ENCODE measurements at regions not wholly inside any gene's neighbourhood (a gene's known extent, or its start where the extent isn't known, plus 50 kb on each side); places are given as distances from the start of the nearest gene placed in this dataset.

DNA sequence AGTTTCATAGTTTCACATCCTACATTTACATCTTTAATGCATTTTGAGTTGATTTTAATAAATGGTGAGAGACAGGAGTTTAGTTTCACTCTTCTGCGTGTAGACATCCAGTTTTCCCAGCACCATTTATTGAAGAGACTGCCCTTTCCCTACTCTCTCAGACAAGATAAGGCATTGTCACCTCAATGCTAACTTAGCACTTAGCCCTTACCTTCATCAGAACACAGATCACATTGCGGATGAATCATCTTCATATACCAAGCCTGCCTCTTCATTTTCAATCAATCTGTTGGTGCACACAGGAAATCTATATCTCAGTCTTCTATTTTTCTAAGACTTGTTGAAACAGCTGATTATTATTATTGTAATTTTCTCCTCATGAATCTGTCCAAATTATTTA is 396.6 kb upstream of the NBEA start:
- ATAC-seq (ENCODE audit: low read depth) (no peak), DNase-seq (ENCODE audit: low spot score in 2 of 2) (no peak)
- no peak overlapping the region for H3K27ac Mint-ChIP-seq
- H3K9me3 Mint-ChIP-seq, result peaks cover 5% of the 10 kb centered on the region
- H3K4me3 Mint-ChIP-seq, result no peak overlapping the region
- H3K4me1 Mint-ChIP-seq, result no peaks in the 10 kb centered on the region
- peaks cover 2% of the 10 kb centered on the region for H3K27me3 Mint-ChIP-seq
- H3K36me3 Mint-ChIP-seq, result no peaks in the 10 kb centered on the region

DNA sequence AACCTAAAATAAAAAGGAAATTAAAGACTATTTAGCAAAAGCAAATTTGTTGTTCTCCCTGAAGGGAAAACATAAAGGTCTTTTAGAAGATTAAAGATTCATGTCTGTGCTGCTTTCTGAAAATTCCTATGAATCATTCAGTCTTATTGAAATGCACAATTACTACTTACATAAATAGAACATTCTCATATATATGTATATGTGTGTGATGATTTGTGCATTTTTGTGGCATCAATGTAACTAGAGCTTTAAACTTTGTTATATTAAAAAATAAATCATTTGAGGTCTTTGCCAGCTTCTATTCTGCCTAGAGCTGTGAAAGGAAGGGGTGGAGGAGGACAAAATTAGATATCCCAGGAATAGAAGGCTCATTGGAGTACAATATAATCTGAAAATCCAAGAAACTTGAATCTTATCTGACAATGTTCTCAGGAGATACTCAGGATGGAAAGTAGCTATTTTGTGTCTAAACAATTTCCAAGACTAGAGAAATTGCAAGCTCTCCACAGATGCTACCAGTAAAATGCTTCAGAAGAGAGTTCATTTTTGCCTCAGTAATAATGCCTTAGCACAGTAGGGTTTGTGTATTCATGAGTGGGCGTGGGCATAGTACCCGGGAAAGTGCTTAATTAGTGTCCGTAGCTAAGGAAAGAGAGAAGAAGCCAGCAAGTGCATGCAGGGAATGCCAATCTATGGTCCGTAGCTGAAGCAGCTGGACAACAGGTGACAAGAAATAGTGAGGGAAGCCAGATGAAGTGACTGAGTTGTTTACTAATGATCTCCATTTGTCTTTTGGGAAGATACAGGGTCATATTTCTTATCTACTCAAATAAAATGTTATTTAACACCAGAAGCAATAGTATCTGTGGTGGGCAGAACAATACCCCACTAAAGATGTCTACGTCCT is 395.5 kb upstream of the NBEA start:
- Mint-ChIP-seq H3K4me3 (no peak overlapping the region), H3K27ac (no peak overlapping the region), H3K27me3 (peaks cover 2% of the 10 kb centered on the region), H3K36me3 (no peaks in the 10 kb centered on the region), H3K4me1 (no peaks in the 10 kb centered on the region), H3K9me3 (peaks cover 5% of the 10 kb centered on the region)
- DNase-seq (ENCODE audit: low spot score in 2 of 2) (no peak), ATAC-seq (ENCODE audit: low read depth) (no peak)

DNA sequence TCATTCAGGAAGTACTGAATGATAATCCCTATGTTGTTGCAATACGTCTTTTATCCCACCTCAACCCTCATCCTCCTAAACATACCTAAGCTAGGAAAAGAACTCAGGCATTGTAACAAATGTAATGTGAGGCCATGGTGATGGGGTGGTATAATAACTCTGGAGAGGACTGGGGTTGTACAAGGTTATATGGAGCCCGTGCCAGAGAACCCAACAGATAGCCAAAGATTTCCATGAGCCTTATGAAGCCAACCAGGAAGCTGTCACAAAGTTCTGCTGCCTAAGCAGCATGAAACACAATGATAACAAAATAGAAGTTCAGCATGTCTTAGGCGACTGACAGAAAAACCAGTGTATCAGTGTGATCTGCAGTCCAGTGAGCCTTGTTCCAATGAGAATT is 394.1 kb upstream of the NBEA start:
- Mint-ChIP-seq H3K4me3 (no peak overlapping the region), H3K9me3 (peaks cover 5% of the 10 kb centered on the region), H3K36me3 (no peaks in the 10 kb centered on the region), H3K4me1 (no peaks in the 10 kb centered on the region), H3K27me3 (peaks cover 2% of the 10 kb centered on the region), H3K27ac (no peak overlapping the region)
- no peak for ATAC-seq (ENCODE audit: low read depth)
- no peak for DNase-seq (ENCODE audit: low spot score in 2 of 2)

DNA sequence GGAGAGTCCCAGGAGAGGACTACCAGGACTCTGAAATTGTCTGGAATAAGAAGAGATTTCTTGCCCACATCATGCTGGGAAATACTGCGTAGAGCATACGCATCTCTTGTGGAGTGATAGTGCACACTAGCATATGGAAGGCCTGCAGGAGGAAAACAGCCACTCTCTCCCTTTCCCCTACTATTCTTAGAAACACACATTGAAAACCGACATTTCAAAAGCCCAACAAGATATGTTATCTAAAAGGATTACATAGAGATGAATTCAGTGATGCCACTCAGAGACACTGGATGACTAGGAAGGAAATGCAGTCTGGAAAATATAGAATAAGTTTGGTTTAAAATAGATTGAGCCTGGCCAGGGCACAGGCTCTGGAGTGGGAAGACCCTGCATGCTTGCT is 388.7 kb upstream of the NBEA start:
- DNase-seq (ENCODE audit: low spot score in 2 of 2), result no peak
- Mint-ChIP-seq H3K4me3 (no peak overlapping the region), H3K27ac (no peak overlapping the region), H3K36me3 (no peaks in the 10 kb centered on the region), H3K4me1 (no peaks in the 10 kb centered on the region), H3K9me3 (peaks cover 3% of the 10 kb centered on the region), H3K27me3 (no peaks in the 10 kb centered on the region)
- no peak for ATAC-seq (ENCODE audit: low read depth)

DNA sequence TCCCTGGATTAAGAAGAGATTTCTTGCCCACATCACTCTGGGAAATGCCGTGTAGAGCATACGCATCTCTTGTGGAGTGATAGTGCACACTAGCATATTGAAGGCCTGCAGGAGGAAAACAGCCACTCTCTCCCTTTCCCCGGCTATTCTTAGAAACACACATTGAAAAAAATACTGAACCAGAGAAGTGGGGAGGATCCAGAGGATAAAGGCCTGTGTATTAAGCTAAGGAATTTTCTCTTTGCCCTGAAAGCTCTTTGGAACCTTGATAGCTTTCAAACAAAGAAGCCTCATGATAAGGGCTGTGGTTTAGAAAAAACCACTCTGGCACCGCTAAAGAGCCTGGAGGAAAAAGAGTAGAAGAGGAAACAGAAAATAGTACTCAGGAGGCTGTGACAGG is 386.1 kb upstream of the NBEA start:
- Mint-ChIP-seq H3K27me3 (no peaks in the 10 kb centered on the region), H3K36me3 (no peaks in the 10 kb centered on the region), H3K9me3 (peaks cover 3% of the 10 kb centered on the region), H3K4me3 (no peak overlapping the region), H3K4me1 (no peaks in the 10 kb centered on the region), H3K27ac (no peak overlapping the region)
- DNase-seq (ENCODE audit: low spot score in 2 of 2) (no peak), ATAC-seq (ENCODE audit: low read depth) (no peak)

DNA sequence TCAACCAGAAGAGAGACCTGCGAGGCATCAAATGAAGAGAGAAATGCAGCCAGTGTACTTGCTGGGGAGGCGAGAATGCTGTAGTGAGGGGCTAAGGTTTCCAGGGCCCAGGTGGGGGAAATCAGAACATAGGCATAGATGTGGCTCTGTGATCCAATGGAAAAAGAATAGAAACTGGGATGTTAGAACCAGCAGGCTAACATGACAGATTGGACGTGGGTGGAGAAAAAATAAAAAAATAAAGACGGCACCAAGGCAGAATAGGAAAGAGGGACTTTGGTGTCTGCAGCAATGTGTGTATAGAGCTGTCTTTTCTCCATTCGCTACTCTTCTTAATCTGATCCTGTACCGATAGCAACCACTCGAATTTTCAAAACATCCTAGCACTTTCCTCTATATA is 381.0 kb upstream of the NBEA start:
- H3K9me3 Mint-ChIP-seq, result peaks cover 3% of the 10 kb centered on the region

DNA sequence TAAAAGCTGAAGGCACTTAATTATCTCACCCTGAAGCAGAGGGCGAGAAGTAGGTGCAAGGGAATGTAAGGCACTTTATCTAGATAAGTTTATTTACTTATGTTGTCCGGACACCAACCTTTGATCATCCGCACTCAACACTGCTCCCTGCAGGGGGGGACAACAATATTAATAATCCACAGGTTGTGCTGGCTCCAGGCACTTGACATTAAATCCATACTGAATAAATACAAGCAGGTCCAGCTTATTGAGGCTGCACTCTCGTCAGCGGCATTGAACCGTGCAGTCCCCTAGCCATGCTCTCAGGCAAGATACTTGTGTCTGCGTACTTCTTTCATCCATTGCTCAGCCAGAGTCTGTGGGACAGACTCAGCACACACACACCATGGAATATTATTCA is 374.5 kb upstream of the NBEA start:
- Mint-ChIP-seq H3K9me3 (peaks cover 2% of the 10 kb centered on the region), H3K27me3 (no peaks in the 10 kb centered on the region), H3K27ac (no peak overlapping the region), H3K4me3 (no peak overlapping the region), H3K4me1 (no peaks in the 10 kb centered on the region), H3K36me3 (no peaks in the 10 kb centered on the region)
- DNase-seq (ENCODE audit: low spot score in 2 of 2) (no peak), ATAC-seq (ENCODE audit: low read depth) (no peak)

More for the DNA sequence above, 381.0 kb upstream of the NBEA start:
- no peaks in the 10 kb centered on the region for H3K36me3 Mint-ChIP-seq
- no peak overlapping the region for H3K4me3 Mint-ChIP-seq
- peaks cover 2% of the 10 kb centered on the region for H3K27me3 Mint-ChIP-seq
- DNase-seq (ENCODE audit: low spot score in 2 of 2) (no peak), ATAC-seq (ENCODE audit: low read depth) (no peak)
- no peaks in the 10 kb centered on the region for H3K4me1 Mint-ChIP-seq
- no peak overlapping the region for H3K27ac Mint-ChIP-seq

DNA sequence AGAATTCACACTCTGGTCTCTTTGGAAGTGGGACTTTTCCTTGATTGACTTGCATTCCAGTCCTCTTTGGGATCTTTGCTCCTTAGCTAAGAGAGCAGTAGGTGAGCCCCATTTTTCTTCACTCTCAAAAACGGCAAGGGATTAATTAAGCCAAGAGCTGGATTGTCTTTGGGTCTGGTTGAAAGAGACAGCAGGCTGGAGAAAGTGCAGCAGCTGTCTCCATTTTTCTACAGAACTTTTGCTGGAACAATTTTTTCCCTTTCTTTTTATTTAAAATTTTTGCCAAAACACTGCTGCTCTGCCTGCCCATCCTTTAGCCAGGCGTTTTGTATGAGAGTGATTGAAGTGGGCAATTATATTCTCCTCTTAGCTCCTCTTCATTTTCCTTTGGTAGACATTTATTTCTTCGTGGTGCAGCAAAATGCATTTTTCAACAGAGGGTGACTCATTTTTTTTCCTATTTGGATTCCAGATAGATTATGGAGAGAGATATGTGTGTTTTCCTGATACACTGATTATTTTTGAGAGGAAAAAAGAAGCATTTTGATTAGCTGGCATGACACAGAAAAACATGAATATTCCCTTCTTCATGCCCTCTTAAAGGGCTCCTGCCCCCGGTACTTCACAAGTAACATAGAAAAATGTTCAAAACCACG is 371.2 kb upstream of the NBEA start:
- Mint-ChIP-seq H3K36me3 (no peaks in the 10 kb centered on the region), H3K27me3 (no peaks in the 10 kb centered on the region), H3K27ac (no peak overlapping the region), H3K9me3 (peaks cover 2% of the 10 kb centered on the region), H3K4me3 (no peak overlapping the region), H3K4me1 (no peaks in the 10 kb centered on the region)
- ATAC-seq (ENCODE audit: low read depth), result no peak
- DNase-seq (ENCODE audit: low spot score in 2 of 2), result no peak

DNA sequence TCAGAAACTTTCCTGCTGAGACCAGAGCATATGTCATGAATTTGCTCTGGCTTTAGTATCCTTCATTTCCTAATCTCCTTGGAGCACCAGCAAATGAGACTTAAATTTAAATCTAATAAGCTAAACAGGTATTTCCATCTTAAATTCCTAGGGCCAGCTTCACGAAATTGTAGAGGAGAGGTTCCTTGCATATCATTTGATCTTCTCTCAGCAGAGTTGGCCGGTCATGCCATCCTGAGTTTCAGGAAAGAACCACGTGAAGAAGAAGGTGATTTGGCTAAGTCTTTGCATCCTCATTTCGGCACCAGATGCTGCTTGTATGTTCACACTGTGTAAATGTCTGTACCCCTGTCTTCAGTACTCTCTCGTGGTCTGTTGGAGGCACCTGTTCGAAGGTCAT is 370.4 kb upstream of the NBEA start:
- Mint-ChIP-seq H3K27ac (no peak overlapping the region), H3K27me3 (no peaks in the 10 kb centered on the region), H3K4me3 (no peak overlapping the region), H3K4me1 (no peaks in the 10 kb centered on the region), H3K9me3 (peaks cover 2% of the 10 kb centered on the region), H3K36me3 (no peaks in the 10 kb centered on the region)
- no peak for ATAC-seq (ENCODE audit: low read depth)
- DNase-seq (ENCODE audit: low spot score in 2 of 2), result no peak

DNA sequence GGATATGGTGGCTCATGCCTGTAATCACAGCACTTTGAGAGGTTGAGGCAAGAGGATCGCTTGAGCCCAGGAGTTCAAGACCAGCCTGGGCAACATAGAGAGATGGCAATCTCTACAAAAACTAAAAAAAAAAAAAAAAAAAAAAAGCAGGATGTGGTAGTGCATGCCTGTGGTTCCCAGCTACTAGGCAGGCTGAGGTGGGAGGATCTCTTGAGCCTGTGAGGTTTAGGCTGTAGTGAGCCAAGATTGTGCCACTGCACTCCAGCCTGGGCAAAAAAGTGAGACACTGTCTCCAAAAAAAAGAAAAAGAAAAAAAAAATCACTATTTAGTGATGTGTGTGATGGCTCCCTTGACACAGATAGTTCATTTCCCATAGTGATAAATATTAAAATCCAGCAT is 365.0 kb upstream of the NBEA start:
- DNase-seq (ENCODE audit: low spot score in 2 of 2) (no peak), ATAC-seq (ENCODE audit: low read depth) (no peak)
- Mint-ChIP-seq H3K27me3 (no peaks in the 10 kb centered on the region), H3K4me3 (no peak overlapping the region), H3K27ac (no peak overlapping the region), H3K4me1 (no peaks in the 10 kb centered on the region), H3K36me3 (no peaks in the 10 kb centered on the region), H3K9me3 (no peaks in the 10 kb centered on the region)

DNA sequence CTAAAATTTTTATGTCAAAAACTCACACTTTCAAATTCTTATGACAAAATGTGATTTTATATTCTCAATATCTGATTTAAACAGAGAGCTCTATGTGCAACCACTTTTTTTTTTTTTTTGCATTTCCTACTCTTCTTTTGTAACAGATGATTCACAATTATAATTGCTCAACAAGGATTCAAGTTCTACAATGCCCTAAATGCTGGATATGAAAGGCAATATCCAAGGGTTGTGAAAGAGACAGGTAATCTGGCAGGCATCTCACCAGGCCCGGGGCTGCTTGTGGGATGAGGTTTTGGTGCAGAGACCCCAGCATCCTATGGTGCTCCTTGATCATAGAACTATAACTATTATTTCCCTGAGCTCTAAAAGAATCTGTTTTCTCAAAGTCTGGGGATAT is 363.6 kb upstream of the NBEA start:
- DNase-seq (ENCODE audit: low spot score in 2 of 2), result no peak
- Mint-ChIP-seq H3K9me3 (no peaks in the 10 kb centered on the region), H3K36me3 (no peaks in the 10 kb centered on the region), H3K27ac (no peak overlapping the region), H3K4me1 (no peaks in the 10 kb centered on the region), H3K27me3 (no peaks in the 10 kb centered on the region), H3K4me3 (no peak overlapping the region)
- ATAC-seq (ENCODE audit: low read depth), result no peak

DNA sequence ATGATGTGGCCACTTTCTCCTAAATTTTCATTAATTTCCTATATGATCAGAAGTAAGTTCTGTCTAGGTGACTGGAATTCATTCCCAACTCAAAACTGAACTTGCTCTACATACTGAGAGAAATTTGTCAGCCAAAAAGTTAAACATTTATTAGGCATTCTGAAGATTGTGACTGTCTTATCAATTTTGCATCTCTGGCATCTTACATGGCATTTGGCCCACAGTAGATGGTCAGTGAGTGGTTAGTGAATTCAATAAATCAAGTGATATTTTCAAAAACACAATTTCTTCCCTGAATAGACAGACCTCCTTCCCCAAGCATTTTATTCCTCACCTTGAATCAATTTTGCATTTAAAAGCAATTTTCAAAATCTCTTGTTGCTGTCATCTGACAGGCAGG is 363.2 kb upstream of the NBEA start:
- Mint-ChIP-seq H3K27ac (no peak overlapping the region), H3K4me3 (no peak overlapping the region), H3K9me3 (no peaks in the 10 kb centered on the region), H3K4me1 (no peaks in the 10 kb centered on the region), H3K27me3 (no peaks in the 10 kb centered on the region), H3K36me3 (no peaks in the 10 kb centered on the region)
- no peak for DNase-seq (ENCODE audit: low spot score in 2 of 2)
- no peak for ATAC-seq (ENCODE audit: low read depth)

DNA sequence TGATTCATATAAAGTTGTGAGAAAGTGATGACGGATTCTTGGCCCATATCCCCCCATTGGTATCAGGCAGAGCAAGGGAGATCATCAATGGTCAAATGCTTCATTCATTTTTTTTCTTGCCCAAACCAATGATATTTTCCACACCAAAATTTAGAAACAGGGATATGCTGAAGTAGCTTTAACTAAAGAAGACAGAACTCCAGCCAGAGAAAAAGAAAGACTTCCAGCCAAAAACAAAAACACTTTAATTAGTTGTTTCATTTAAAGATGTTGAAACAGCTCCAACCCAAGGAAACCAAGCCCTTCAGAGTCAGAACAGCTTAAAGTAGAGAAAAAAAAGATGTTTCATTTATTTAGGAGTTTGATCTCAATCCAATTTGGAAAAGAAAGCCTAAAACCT is 358.9 kb upstream of the NBEA start:
- ATAC-seq (ENCODE audit: low read depth), result no peak
- Mint-ChIP-seq H3K27me3 (no peaks in the 10 kb centered on the region), H3K4me3 (no peak overlapping the region), H3K36me3 (no peaks in the 10 kb centered on the region), H3K27ac (no peak overlapping the region), H3K4me1 (no peaks in the 10 kb centered on the region), H3K9me3 (no peaks in the 10 kb centered on the region)
- DNase-seq (ENCODE audit: low spot score in 2 of 2), result no peak

DNA sequence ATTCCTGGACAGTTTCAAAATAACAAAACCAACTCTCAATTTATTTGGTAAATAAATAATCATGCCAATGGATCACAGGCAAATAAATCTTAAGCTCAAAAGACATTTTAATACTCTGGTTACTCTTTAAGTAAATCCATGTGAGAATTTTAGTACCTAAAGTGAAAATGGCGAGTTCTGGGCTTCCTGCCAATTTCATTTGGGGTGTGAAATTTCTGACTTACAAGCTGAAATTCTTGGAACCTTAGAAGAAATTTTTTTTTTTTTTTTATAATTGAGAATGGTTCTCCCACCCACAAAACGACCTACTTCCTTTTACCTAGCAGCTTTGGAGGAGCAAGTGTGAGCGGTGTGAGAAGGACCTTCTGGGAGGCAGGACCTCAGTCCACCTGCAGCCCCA is 354.5 kb upstream of the NBEA start:
- Mint-ChIP-seq H3K27ac (no peak overlapping the region), H3K36me3 (no peaks in the 10 kb centered on the region), H3K27me3 (no peaks in the 10 kb centered on the region), H3K4me3 (no peak overlapping the region), H3K4me1 (no peaks in the 10 kb centered on the region), H3K9me3 (peaks cover 1% of the 10 kb centered on the region)
- ATAC-seq (ENCODE audit: low read depth), result no peak
- DNase-seq (ENCODE audit: low spot score in 2 of 2), result no peak

DNA sequence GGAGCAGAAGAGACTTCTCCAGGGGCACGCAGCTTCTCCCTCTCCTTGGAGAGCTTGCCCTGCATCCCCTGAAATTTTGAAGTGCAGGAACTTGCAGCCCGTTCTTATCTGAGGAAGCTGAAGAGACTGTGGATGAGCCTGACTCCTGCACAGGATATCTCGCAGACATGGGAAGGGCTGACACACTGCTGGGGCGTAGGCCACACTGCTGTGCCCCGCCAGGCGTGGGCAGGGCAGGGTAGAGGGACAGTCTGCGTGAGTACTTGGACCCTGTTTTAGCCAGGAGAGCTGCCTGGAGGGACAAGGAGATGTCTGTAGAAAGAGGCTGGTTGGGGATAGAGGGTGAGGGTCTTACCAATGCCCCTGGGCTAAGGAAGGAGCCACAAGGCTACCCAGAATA is 353.7 kb upstream of the NBEA start:
- H3K4me1 Mint-ChIP-seq, result no peaks in the 10 kb centered on the region
- H3K9me3 Mint-ChIP-seq, result peaks cover 1% of the 10 kb centered on the region
- no peak overlapping the region for H3K27ac Mint-ChIP-seq
- no peak for DNase-seq (ENCODE audit: low spot score in 2 of 2)
- no peaks in the 10 kb centered on the region for H3K27me3 Mint-ChIP-seq
- no peak for ATAC-seq (ENCODE audit: low read depth)
- H3K4me3 Mint-ChIP-seq, result no peak overlapping the region
- no peaks in the 10 kb centered on the region for H3K36me3 Mint-ChIP-seq

All from memory B cell (primary cell).